ENCODE measurements at regions not wholly inside any gene's neighbourhood (a gene's known extent, or its start where the extent isn't known, plus 50 kb on each side); places are given as distances from the start of the nearest gene placed in this dataset.
"Not testable (repeated sequence)": the region's sequence is repeated elsewhere in the genome, so short reads cannot be mapped to it uniquely, and the experiment has no call there.

GRCh38 chr17:71024172-71024571 lies 854.8 kb downstream of the KCNJ2 start:
- Histone ChIP-seq H3K27me3 (ENCODE audit: control insufficient read depth, insufficient read depth) (no peaks in the 10 kb centered on the region), H3K4me1 (ENCODE audit: control insufficient read depth, insufficient read depth, low read length) (no peaks in the 10 kb centered on the region), H3K27ac (ENCODE audit: low read length) (no peak overlapping the region), H3K9me3 (ENCODE audit: control insufficient read depth, low read length) (no peaks in the 10 kb centered on the region), H3K4me3 (ENCODE audit: low read length) (no peak overlapping the region)
- DNase-seq (no peak), ATAC-seq (no peak)
- 53% methylated on average over 3 of the region's 3 CpGs for WGBS
- intact Hi-C loops (cut with DNase I), result no loop called here

- Histone ChIP-seq H3K27me3 (ENCODE audit: control insufficient read depth, insufficient read depth) (no peaks in the 10 kb centered on the region), H3K4me3 (ENCODE audit: low read length) (no peak overlapping the region), H3K4me1 (ENCODE audit: control insufficient read depth, insufficient read depth, low read length) (no peaks in the 10 kb centered on the region), H3K9me3 (ENCODE audit: control insufficient read depth, low read length) (no peaks in the 10 kb centered on the region), H3K27ac (ENCODE audit: low read length) (no peak overlapping the region)
- WGBS, result 70% methylated on average over 2 of the region's 2 CpGs
- intact Hi-C loops (cut with DNase I), result no loop called here
- ATAC-seq, result no peak
- no peak for DNase-seq
Measured at GRCh38 chr17:71024969-71025368, 855.6 kb downstream of the KCNJ2 start.

GRCh38 chr17:71029246-71029645 lies 859.9 kb downstream of the KCNJ2 start:
- Histone ChIP-seq H3K9me3 (ENCODE audit: control insufficient read depth, low read length) (no peaks in the 10 kb centered on the region), H3K27ac (ENCODE audit: low read length) (no peak overlapping the region), H3K27me3 (ENCODE audit: control insufficient read depth, insufficient read depth) (no peaks in the 10 kb centered on the region), H3K4me1 (ENCODE audit: control insufficient read depth, insufficient read depth, low read length) (no peaks in the 10 kb centered on the region), H3K4me3 (ENCODE audit: low read length) (no peak overlapping the region)
- ATAC-seq (no peak), DNase-seq (no peak)
- intact Hi-C loops (cut with DNase I), result no loop called here

GRCh38 chr17:71031286-71031685 lies 862.0 kb downstream of the KCNJ2 start:
- H3K9me3 ChIP-seq (ENCODE audit: control insufficient read depth, low read length); H3K27me3 ChIP-seq (ENCODE audit: control insufficient read depth, insufficient read depth); H3K27ac ChIP-seq (ENCODE audit: low read length); H3K4me3 ChIP-seq (ENCODE audit: low read length); ATAC-seq; DNase-seq; H3K4me1 ChIP-seq (ENCODE audit: control insufficient read depth, insufficient read depth, low read length); intact Hi-C loops (cut with DNase I): not testable (repeated sequence)
- WGBS, result 86% methylated on average over 2 of the region's 2 CpGs

- Histone ChIP-seq H3K4me3 (ENCODE audit: low read length) (no peak overlapping the region), H3K27ac (ENCODE audit: low read length) (no peak overlapping the region)
- intact Hi-C loops (cut with DNase I), result no loop called here
Measured at GRCh38 chr17:71032746-71033273, 863.5 kb downstream of the KCNJ2 start.

GRCh38 chr17:71033336-71033735 lies 864.0 kb downstream of the KCNJ2 start:
- WGBS, result 43% methylated on average over 7 of the region's 7 CpGs

More at GRCh38 chr17:71032746-71033273, 863.5 kb downstream of the KCNJ2 start:
- WGBS, result 37% methylated on average over 2 of the region's 2 CpGs
- no peaks in the 10 kb centered on the region for H3K9me3 ChIP-seq (ENCODE audit: control insufficient read depth, low read length)
- no peak for ATAC-seq
- DNase-seq, result no peak
- H3K27me3 ChIP-seq (ENCODE audit: control insufficient read depth, insufficient read depth), result no peaks in the 10 kb centered on the region
- no peaks in the 10 kb centered on the region for H3K4me1 ChIP-seq (ENCODE audit: control insufficient read depth, insufficient read depth, low read length)

GRCh38 chr17:71035226-71035625 lies 865.9 kb downstream of the KCNJ2 start:
- Histone ChIP-seq H3K4me1 (ENCODE audit: control insufficient read depth, insufficient read depth, low read length) (no peaks in the 10 kb centered on the region), H3K27me3 (ENCODE audit: control insufficient read depth, insufficient read depth) (no peaks in the 10 kb centered on the region), H3K27ac (ENCODE audit: low read length) (no peak overlapping the region), H3K4me3 (ENCODE audit: low read length) (no peak overlapping the region), H3K9me3 (ENCODE audit: control insufficient read depth, low read length) (no peaks in the 10 kb centered on the region)
- WGBS, result 85% methylated on average over 3 of the region's 3 CpGs
- no peak for DNase-seq
- intact Hi-C loops (cut with DNase I), result no loop called here
- no peak for ATAC-seq

More at GRCh38 chr17:71033336-71033735, 864.0 kb downstream of the KCNJ2 start:
- no peaks in the 10 kb centered on the region for H3K4me1 ChIP-seq (ENCODE audit: control insufficient read depth, insufficient read depth, low read length)
- DNase-seq, result no peak
- H3K27ac ChIP-seq (ENCODE audit: low read length), result no peak overlapping the region
- no peaks in the 10 kb centered on the region for H3K9me3 ChIP-seq (ENCODE audit: control insufficient read depth, low read length)
- ATAC-seq, result no peak
- intact Hi-C loops (cut with DNase I), result no loop called here
- H3K4me3 ChIP-seq (ENCODE audit: low read length), result no peak overlapping the region
- no peaks in the 10 kb centered on the region for H3K27me3 ChIP-seq (ENCODE audit: control insufficient read depth, insufficient read depth)

GRCh38 chr17:71037386-71037785 lies 868.1 kb downstream of the KCNJ2 start:
- H3K9me3 ChIP-seq (ENCODE audit: control insufficient read depth, low read length), result no peaks in the 10 kb centered on the region
- no peaks in the 10 kb centered on the region for H3K27me3 ChIP-seq (ENCODE audit: control insufficient read depth, insufficient read depth)
- H3K27ac ChIP-seq (ENCODE audit: low read length), result no peak overlapping the region
- ATAC-seq (no peak), DNase-seq (no peak)
- no peak overlapping the region for H3K4me3 ChIP-seq (ENCODE audit: low read length)
- no peaks in the 10 kb centered on the region for H3K4me1 ChIP-seq (ENCODE audit: control insufficient read depth, insufficient read depth, low read length)
- 38% methylated on average over 3 of the region's 3 CpGs for WGBS
- intact Hi-C loops (cut with DNase I), result no loop called here

GRCh38 chr17:71039391-71039790 lies 870.1 kb downstream of the KCNJ2 start:
- H3K27ac ChIP-seq (ENCODE audit: low read length), result no peak overlapping the region
- DNase-seq, result no peak
- 78% methylated on average over 4 of the region's 4 CpGs for WGBS
- H3K4me1 ChIP-seq (ENCODE audit: control insufficient read depth, insufficient read depth, low read length), result no peaks in the 10 kb centered on the region
- H3K4me3 ChIP-seq (ENCODE audit: low read length), result no peak overlapping the region
- no peaks in the 10 kb centered on the region for H3K9me3 ChIP-seq (ENCODE audit: control insufficient read depth, low read length)
- no peak for ATAC-seq
- intact Hi-C loops (cut with DNase I), result no loop called here
- no peaks in the 10 kb centered on the region for H3K27me3 ChIP-seq (ENCODE audit: control insufficient read depth, insufficient read depth)

- no peak for DNase-seq
- Histone ChIP-seq H3K27me3 (ENCODE audit: control insufficient read depth, insufficient read depth) (no peaks in the 10 kb centered on the region), H3K9me3 (ENCODE audit: control insufficient read depth, low read length) (no peaks in the 10 kb centered on the region), H3K27ac (ENCODE audit: low read length) (no peak overlapping the region), H3K4me1 (ENCODE audit: control insufficient read depth, insufficient read depth, low read length) (no peaks in the 10 kb centered on the region), H3K4me3 (ENCODE audit: low read length) (no peak overlapping the region)
- 82% methylated on average over 1 of the region's 1 CpG for WGBS
- ATAC-seq, result no peak
- intact Hi-C loops (cut with DNase I), result no loop called here
Measured at GRCh38 chr17:71052971-71053370, 883.6 kb downstream of the KCNJ2 start.

GRCh38 chr17:71055128-71055527 lies 885.8 kb downstream of the KCNJ2 start:
- Histone ChIP-seq H3K4me3 (ENCODE audit: low read length) (no peak overlapping the region), H3K9me3 (ENCODE audit: control insufficient read depth, low read length) (no peaks in the 10 kb centered on the region), H3K27ac (ENCODE audit: low read length) (no peak overlapping the region), H3K27me3 (ENCODE audit: control insufficient read depth, insufficient read depth) (no peaks in the 10 kb centered on the region), H3K4me1 (ENCODE audit: control insufficient read depth, insufficient read depth, low read length) (no peaks in the 10 kb centered on the region)
- ATAC-seq (no peak), DNase-seq (no peak)
- intact Hi-C loops (cut with DNase I), result no loop called here

- H3K27me3 ChIP-seq (ENCODE audit: control insufficient read depth, insufficient read depth), result no peaks in the 10 kb centered on the region
- intact Hi-C loops (cut with DNase I), result no loop called here
- ATAC-seq (no peak), DNase-seq (no peak)
- no peaks in the 10 kb centered on the region for H3K4me1 ChIP-seq (ENCODE audit: control insufficient read depth, insufficient read depth, low read length)
- H3K9me3 ChIP-seq (ENCODE audit: control insufficient read depth, low read length), result no peaks in the 10 kb centered on the region
- 84% methylated on average over 6 of the region's 6 CpGs for WGBS
- H3K4me3 ChIP-seq (ENCODE audit: low read length), result no peak overlapping the region
- no peak overlapping the region for H3K27ac ChIP-seq (ENCODE audit: low read length)
Measured at GRCh38 chr17:71057448-71057847, 888.1 kb downstream of the KCNJ2 start.
